H1 (cell line): ENCODE measurements at regions not wholly inside any gene's neighbourhood (a gene's known extent, or its start where the extent isn't known, plus 50 kb on each side); places are given as distances from the start of the nearest gene placed in this dataset.

Experiments used
- ASH2L ChIP-seq: fragments of 200-600, 300-600 bp; sonication (generic); IDR thresholded peaks from one replicate; pipeline ENCODE4 v1.7.1; 2017; ENCODE audit warnings: low read length
- CHD2 ChIP-seq: IDR thresholded peaks from 2 replicates; pipeline ENCODE4 v1.6.1; 2012; ENCODE audit warnings: low read length, improper control_type of control experiment
- KDM5A ChIP-seq: fragments of 200-600 bp; IDR thresholded peaks from 2 replicates; pipeline ENCODE4 v1.7.1; 2012; ENCODE audit warnings: mild to moderate bottlenecking, low read length, inconsistent platforms, mixed read lengths
- SP1 ChIP-seq: IDR thresholded peaks from 2 replicates; pipeline ENCODE4 v1.6.1; 2011; ENCODE audit warnings: low read depth, low read length
- SP2 ChIP-seq: IDR thresholded peaks from 2 replicates; pipeline ENCODE4 v1.6.1; 2012; ENCODE audit warnings: mild to moderate bottlenecking, low read length, inconsistent platforms
- SRF ChIP-seq: IDR thresholded peaks from 2 replicates; pipeline ENCODE4 v1.6.1; 2011; ENCODE audit warnings: mild to moderate bottlenecking, low read depth, low read length, moderate library complexity
- SUZ12 ChIP-seq: fragments of 200-600 bp; sonication (generic); IDR thresholded peaks from 2 replicates; pipeline ENCODE4 v1.6.1; 2012; ENCODE audit warnings: mild to moderate bottlenecking, inconsistent platforms, low read length, moderate library complexity, mixed read lengths
- TEAD4 ChIP-seq: IDR thresholded peaks from 2 replicates; pipeline ENCODE4 v1.6.1; 2012; ENCODE audit warnings: low read depth, low read length, inconsistent platforms, mixed read lengths

- TF ChIP-seq SRF (no peak), SP1 (no peak), TEAD4 (no peak), ASH2L (no peak), SP2 (no peak), SUZ12 (no peak), KDM5A (no peak), CHD2 (no peak)
Measured at GRCh38 chr6:8982668-8983067, 547.3 kb upstream of the SLC35B3 start (continued).
